ENCODE measurements at regions not wholly inside any gene's neighbourhood (a gene's known extent, or its start where the extent isn't known, plus 50 kb on each side); places are given as distances from the start of the nearest gene placed in this dataset.
"Not testable (repeated sequence)": the region's sequence is repeated elsewhere in the genome, so short reads cannot be mapped to it uniquely, and the experiment has no call there.

DNA sequence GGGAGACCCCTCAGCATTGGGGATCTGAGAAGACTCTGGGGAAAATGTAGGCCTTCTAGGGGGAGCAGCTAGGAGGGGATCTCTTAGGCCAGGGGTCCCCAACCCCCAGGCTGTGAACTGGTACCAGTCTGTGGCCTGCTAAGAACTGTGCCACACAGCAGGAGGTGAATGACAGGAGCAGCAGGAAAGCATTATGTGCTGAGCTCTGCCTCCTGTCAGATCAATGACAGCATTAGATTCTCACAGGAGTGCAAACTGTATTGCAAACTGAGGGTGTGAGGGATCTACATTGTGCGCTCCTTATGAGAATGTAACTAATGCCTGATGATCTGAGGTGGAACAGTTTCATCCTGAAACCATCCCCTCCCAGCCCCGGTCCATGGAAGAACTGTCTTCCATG is 127.3 kb downstream of the SCG2 start:
- H3K27me3 Mint-ChIP-seq, result no peaks in the 10 kb centered on the region
- CTCF ChIA-PET, result no interaction called here
- POLR2A ChIA-PET, result no interaction called here
- intact Hi-C loops (cut with micrococcal nuclease), result no loop called here
- DNase-seq, result no peak
- no peak overlapping the region for H3K27ac Mint-ChIP-seq
- no peaks in the 10 kb centered on the region for H3K9me3 Mint-ChIP-seq
- H3K4me1 Mint-ChIP-seq (ENCODE audit: low read depth), result no peaks in the 10 kb centered on the region
- no peaks in the 10 kb centered on the region for H3K36me3 Mint-ChIP-seq
- H3K4me3 Mint-ChIP-seq, result no peak overlapping the region

DNA sequence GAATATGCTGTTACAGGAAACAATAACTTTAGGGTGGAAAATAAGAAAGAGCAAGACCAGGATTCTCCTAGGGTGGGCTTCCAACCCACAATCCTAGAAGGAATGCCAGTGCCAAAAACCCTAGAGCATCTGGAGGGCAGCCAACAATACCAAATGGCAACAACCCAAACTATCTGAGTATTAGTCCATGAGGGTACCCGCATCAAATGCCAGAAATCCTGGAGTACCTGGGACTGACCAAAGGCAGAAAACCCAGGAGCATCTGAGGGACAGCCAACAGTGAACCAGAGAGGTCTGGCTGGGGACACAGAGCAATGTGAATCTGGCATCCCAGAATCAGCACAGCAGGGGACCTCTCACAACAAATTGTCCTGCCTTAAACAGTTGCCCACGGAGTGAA is 126.3 kb downstream of the SCG2 start:
- ChIA-PET CTCF (no interaction called here), POLR2A (no interaction called here)
- H3K4me3 Mint-ChIP-seq, result no peak overlapping the region
- H3K36me3 Mint-ChIP-seq, result no peaks in the 10 kb centered on the region
- H3K27ac Mint-ChIP-seq, result no peak overlapping the region
- no peaks in the 10 kb centered on the region for H3K4me1 Mint-ChIP-seq (ENCODE audit: low read depth)
- no peak for DNase-seq
- intact Hi-C loops (cut with micrococcal nuclease), result no loop called here
- H3K27me3 Mint-ChIP-seq, result no peaks in the 10 kb centered on the region
- no peaks in the 10 kb centered on the region for H3K9me3 Mint-ChIP-seq

DNA sequence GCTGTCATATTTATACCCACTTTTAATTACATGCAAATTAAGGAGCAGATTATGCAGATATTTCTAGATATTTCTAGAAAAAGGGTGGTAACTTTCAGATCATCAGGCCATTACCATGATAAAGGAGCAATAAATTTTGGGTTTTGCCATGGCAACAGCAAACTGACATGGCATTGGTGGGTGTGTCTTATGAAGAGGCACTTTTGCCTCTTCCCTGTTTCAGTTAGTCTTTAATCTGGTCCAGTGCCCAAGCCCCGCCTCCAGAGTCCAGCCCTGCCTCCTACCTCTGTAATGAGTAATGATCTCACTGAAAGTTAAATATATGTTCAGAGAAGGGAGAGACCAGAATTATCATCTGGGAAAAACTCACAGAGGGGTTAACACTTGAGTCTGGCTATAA is 124.8 kb downstream of the SCG2 start:
- Mint-ChIP-seq H3K27me3 (no peaks in the 10 kb centered on the region), H3K9me3 (no peaks in the 10 kb centered on the region), H3K4me3 (no peak overlapping the region), H3K27ac (no peak overlapping the region), H3K4me1 (ENCODE audit: low read depth) (no peaks in the 10 kb centered on the region), H3K36me3 (no peaks in the 10 kb centered on the region)
- DNase-seq, result no peak
- ChIA-PET POLR2A (no interaction called here), CTCF (no interaction called here)
- intact Hi-C loops (cut with micrococcal nuclease), result no loop called here

DNA sequence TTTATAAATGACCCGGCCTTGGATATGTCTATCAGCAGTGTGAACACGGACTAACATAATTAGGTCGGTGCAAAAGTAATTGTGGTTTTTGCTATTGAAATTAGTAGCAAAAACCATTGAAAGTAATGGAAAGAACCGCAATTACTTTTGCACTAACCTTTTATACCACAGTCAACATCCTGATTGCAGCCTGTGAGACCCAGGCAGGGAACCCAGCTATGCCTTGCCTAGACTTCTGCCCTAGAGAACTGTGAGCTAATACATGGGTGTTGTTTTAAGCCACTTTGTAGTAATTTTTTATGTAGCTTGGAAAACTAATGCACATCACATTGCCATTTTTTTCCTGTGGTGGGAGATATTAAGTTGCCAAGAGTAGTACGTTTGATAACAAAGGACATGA is 120.7 kb downstream of the SCG2 start:
- CTCF ChIA-PET, result no interaction called here
- H3K27me3 Mint-ChIP-seq, result no peaks in the 10 kb centered on the region
- H3K36me3 Mint-ChIP-seq, result no peaks in the 10 kb centered on the region
- intact Hi-C loops (cut with micrococcal nuclease), result no loop called here
- POLR2A ChIA-PET, result no interaction called here
- H3K9me3 Mint-ChIP-seq, result peaks cover 1% of the 10 kb centered on the region
- no peaks in the 10 kb centered on the region for H3K4me1 Mint-ChIP-seq (ENCODE audit: low read depth)
- no peak overlapping the region for H3K27ac Mint-ChIP-seq
- DNase-seq, result no peak
- no peak overlapping the region for H3K4me3 Mint-ChIP-seq

DNA sequence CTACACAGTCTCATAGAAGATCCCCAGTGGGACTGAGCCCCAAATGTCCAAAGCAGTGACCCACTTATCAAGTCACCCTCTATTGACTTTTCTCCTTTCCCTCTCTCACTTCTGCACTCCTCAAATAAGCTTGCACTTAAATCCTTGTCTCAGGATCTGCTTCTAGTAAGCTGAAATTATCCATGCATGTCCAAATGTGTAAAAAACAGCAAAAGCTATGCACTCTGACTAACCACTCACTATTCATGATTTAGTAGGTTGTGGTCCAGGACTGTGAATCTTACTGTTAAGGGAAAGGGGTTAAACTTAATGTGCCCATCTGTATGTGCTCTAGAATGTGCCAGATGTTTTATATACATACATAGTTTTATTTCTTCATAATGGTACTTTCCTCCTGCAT is 115.4 kb downstream of the SCG2 start:
- H3K36me3 Mint-ChIP-seq, result no peaks in the 10 kb centered on the region
- intact Hi-C loops (cut with micrococcal nuclease), result no loop called here
- no peaks in the 10 kb centered on the region for H3K27me3 Mint-ChIP-seq
- POLR2A ChIA-PET, result no interaction called here
- CTCF ChIA-PET, result interaction anchor here (0.6 kb wide), 1 partner anchor 67 kb away, joined by 3 read pairs; no protein-coding TSS in a partner anchor
- H3K27ac Mint-ChIP-seq, result no peak overlapping the region
- H3K4me3 Mint-ChIP-seq, result no peak overlapping the region
- peaks cover 1% of the 10 kb centered on the region for H3K9me3 Mint-ChIP-seq
- DNase-seq, result no peak
- H3K4me1 Mint-ChIP-seq (ENCODE audit: low read depth), result no peaks in the 10 kb centered on the region

DNA sequence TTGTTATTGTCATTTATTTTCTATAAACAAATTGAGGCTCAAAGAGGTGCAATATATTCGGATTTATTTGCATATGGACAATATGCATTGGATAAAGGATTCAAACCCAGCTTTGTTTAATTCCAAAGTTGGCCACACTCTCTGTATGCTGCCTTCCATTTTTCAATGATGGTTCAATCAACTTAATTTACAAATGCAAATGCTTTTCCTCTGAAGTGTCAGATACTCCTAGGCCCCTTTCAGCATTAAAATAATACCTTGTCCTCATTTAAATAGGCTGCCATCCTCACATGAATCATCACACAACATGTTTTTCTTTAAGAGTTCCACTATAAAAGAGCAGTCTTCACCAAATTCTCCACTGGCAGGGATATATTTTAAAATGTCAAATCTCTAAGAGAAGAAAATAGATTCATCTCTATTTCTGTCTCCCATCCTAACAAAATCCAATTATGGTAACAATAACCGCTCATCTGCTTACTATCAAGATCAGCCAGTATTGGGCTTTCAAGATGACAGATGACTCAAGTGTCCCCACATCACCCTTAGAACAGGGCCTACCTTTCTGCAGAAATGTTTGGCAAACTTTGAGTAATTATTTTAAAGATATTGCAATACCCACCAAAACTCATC is 114.8 kb downstream of the SCG2 start:
- ChIA-PET CTCF (no interaction called here), POLR2A (no interaction called here)
- Mint-ChIP-seq H3K27me3 (no peaks in the 10 kb centered on the region), H3K27ac (no peak overlapping the region), H3K9me3 (peaks cover 1% of the 10 kb centered on the region), H3K4me3 (no peak overlapping the region), H3K4me1 (ENCODE audit: low read depth) (no peaks in the 10 kb centered on the region), H3K36me3 (no peaks in the 10 kb centered on the region)
- intact Hi-C loops (cut with micrococcal nuclease), result no loop called here
- no peak for DNase-seq

DNA sequence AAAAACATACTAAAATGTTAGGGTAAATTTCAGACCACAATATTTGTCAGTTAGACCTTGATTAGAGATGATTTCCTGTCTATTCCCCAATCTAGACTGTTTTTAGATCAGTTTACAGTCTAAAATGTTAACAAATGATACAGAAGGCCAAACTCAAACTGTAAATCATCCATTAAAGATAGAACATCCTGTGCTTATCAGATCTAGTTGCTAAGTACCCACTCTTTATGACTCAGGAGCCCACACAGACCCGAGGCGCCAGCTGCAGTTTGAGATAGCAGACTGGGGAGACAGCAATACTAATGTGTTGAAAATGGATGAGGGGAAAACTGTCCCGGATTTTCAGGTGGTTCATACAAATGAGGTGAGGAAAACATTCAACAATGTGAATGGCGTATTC is 113.3 kb downstream of the SCG2 start:
- Mint-ChIP-seq H3K27me3 (no peaks in the 10 kb centered on the region), H3K36me3 (no peaks in the 10 kb centered on the region), H3K4me3 (no peak overlapping the region), H3K4me1 (ENCODE audit: low read depth) (no peaks in the 10 kb centered on the region), H3K27ac (no peak overlapping the region), H3K9me3 (no peaks in the 10 kb centered on the region)
- DNase-seq, result no peak
- POLR2A ChIA-PET, result no interaction called here
- CTCF ChIA-PET, result no interaction called here
- intact Hi-C loops (cut with micrococcal nuclease), result no loop called here

DNA sequence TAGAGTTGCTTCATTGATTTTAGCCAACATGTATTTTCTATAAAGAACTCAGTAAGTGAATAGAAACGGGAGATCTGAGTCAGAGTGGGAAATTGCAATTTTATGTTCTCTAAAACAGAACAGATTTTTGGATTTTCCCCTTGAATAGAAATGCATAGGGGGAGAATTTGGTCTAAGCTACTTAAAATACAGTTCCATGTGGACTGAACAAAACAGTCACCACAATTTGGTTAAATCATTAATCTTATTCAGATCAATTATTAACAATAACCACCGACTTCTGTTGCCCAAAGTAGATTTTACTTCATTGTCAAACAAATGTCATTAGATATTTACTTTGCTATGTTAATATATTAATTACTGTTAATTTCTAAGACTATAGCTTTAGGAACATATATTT is 107.7 kb downstream of the SCG2 start:
- Mint-ChIP-seq H3K27me3 (no peaks in the 10 kb centered on the region), H3K36me3 (no peaks in the 10 kb centered on the region), H3K4me3 (no peak overlapping the region), H3K9me3 (no peaks in the 10 kb centered on the region), H3K4me1 (ENCODE audit: low read depth) (no peaks in the 10 kb centered on the region), H3K27ac (no peak overlapping the region)
- intact Hi-C loops (cut with micrococcal nuclease), result no loop called here
- CTCF ChIA-PET, result no interaction called here
- POLR2A ChIA-PET, result no interaction called here
- DNase-seq, result no peak

DNA sequence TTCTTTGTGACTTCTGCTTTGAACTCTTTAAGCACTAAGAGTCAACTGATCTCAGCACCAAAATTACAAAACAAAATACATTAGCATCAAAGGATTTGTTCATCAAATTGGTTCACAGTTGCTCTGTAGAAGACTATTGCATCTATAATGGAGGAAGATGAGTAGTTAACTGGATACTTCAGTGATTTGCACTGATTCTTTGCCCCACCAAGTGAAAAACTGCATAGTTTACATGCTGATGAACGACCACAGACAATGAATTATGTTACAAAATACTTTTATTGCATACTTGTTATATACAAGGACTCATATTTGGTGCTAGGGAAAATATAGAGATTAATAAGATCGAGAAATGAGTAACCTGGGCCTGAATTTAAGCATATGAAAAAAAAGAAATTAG is 107.2 kb downstream of the SCG2 start:
- no peak for DNase-seq
- CTCF ChIA-PET, result no interaction called here
- intact Hi-C loops (cut with micrococcal nuclease), result no loop called here
- H3K27ac Mint-ChIP-seq, result no peak overlapping the region
- POLR2A ChIA-PET, result no interaction called here
- H3K9me3 Mint-ChIP-seq, result no peaks in the 10 kb centered on the region
- no peaks in the 10 kb centered on the region for H3K27me3 Mint-ChIP-seq
- H3K36me3 Mint-ChIP-seq, result no peaks in the 10 kb centered on the region
- no peaks in the 10 kb centered on the region for H3K4me1 Mint-ChIP-seq (ENCODE audit: low read depth)
- no peak overlapping the region for H3K4me3 Mint-ChIP-seq

DNA sequence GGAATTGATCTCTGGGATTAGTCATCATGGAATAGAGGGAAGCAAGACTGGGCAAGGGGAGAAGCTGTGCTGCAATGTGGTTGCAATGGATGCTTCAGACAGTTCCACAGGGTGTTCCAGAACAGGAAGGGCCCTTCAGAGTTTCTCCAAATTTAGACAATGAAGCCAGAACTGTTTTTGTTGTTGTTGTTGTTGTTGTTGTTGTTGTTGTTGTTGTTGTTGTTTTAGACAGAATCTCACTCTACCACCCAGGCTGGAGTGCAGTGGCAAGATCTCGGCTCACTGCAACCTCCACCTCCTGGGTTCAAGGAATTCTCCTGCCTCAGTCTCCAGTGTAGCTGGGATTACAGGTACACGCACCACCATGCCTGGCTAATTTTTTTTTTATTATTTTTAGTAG is 105.3 kb downstream of the SCG2 start:
- POLR2A ChIA-PET; H3K4me3 Mint-ChIP-seq; intact Hi-C loops (cut with micrococcal nuclease); H3K36me3 Mint-ChIP-seq; H3K27ac Mint-ChIP-seq; H3K4me1 Mint-ChIP-seq (ENCODE audit: low read depth); DNase-seq; H3K9me3 Mint-ChIP-seq; H3K27me3 Mint-ChIP-seq; CTCF ChIA-PET: not testable (repeated sequence)

DNA sequence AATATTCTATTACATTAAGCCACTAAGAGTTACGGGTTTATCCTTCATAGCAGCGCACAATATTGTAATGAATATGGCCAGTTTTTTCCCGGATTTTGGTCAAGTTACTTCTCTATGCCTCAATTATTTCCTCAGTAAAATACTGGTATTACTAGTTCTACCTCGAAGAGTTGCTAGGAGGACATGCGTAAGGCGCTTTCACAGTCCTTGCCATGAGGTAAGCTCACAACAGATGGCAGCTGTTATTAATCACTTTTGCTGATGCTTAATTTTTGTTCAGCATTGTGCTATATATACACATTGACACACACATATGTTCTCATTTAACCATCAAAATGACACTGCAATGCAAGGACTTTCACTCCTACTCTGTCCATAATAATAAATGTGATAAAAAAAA is 101.5 kb downstream of the SCG2 start:
- CTCF ChIA-PET, result no interaction called here
- POLR2A ChIA-PET, result no interaction called here
- H3K4me1 Mint-ChIP-seq (ENCODE audit: low read depth), result no peaks in the 10 kb centered on the region

DNA sequence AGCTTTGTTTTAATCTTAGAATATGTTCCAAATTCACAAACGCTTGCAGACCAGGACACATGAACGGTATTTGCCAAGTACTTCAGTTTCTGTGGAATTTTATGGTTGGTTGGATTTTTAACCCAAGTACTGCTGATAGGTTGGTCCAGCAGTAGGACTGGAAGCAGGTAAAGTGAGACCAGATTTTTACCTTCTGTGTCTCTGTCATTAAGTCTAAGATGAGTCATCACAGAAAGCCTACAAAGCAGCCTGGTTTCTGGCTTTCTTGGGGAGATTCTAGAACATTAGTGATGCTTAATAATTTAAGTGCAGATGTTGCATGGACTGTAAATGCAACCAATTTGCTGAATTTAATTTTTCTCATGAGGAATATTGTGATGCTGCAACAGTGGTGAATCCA is 100.5 kb downstream of the SCG2 start:
- H3K27me3 Mint-ChIP-seq, result no peaks in the 10 kb centered on the region
- H3K4me1 Mint-ChIP-seq (ENCODE audit: low read depth), result no peaks in the 10 kb centered on the region
- CTCF ChIA-PET, result interaction anchor here (0.6 kb wide), 1 partner anchor 9 kb away, joined by 4 read pairs; no protein-coding TSS in a partner anchor
- POLR2A ChIA-PET, result no interaction called here
- H3K9me3 Mint-ChIP-seq, result peaks cover 3% of the 10 kb centered on the region
- no peaks in the 10 kb centered on the region for H3K36me3 Mint-ChIP-seq
- intact Hi-C loops (cut with micrococcal nuclease), result no loop called here
- H3K27ac Mint-ChIP-seq, result no peak overlapping the region
- no peak for DNase-seq
- no peak overlapping the region for H3K4me3 Mint-ChIP-seq

More for the DNA sequence above, 101.5 kb downstream of the SCG2 start:
- H3K27ac Mint-ChIP-seq, result no peak overlapping the region
- H3K27me3 Mint-ChIP-seq, result no peaks in the 10 kb centered on the region
- H3K4me3 Mint-ChIP-seq, result no peak overlapping the region
- H3K36me3 Mint-ChIP-seq, result no peaks in the 10 kb centered on the region
- intact Hi-C loops (cut with micrococcal nuclease), result no loop called here
- peaks cover 3% of the 10 kb centered on the region for H3K9me3 Mint-ChIP-seq
- DNase-seq, result no peak

DNA sequence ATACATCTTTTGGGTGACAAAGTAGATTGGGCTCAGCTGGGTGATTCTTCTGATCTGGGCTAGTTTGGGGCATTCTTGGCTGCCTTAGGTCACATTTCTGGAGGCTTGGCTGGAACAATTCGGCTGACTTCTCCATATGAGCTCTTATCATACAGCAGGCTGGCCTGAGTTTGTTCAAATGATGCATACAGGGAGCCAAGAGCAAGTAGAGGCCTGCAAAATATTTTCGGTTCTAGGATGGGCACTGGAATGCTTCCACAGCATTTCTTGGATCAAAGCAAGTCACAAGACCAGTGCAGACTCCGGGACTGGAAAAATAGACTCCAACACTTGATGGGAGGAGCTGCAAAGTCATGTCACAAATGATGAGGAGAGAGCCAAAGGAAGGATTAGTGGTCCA is 98.4 kb downstream of the SCG2 start:
- Mint-ChIP-seq H3K36me3 (no peaks in the 10 kb centered on the region), H3K4me3 (no peak overlapping the region)
- POLR2A ChIA-PET, result no interaction called here

DNA sequence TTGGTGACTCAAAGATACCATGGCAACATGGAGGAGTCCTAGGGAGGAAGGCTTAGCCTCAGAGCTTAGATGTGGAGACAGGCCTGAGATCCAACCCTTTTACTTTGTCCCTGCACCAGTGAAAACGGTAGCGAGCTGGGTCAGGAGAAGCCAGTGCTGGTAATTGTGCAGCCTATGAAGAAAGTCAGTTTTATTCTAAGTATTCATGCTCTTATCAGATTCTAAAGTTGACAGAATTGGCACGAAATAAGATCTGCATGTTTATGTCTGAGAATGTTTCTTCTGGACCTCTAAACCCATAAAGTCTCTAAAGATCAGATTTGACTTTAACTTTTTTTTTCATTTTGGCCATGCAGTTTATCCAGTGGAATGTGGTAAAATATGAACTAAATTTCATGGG is 93.8 kb downstream of the SCG2 start:
- ChIA-PET POLR2A (no interaction called here), CTCF (no interaction called here)
- intact Hi-C loops (cut with micrococcal nuclease), result no loop called here
- DNase-seq, result no peak
- Mint-ChIP-seq H3K4me3 (no peak overlapping the region), H3K27ac (no peak overlapping the region), H3K27me3 (peaks cover 1% of the 10 kb centered on the region), H3K36me3 (no peaks in the 10 kb centered on the region), H3K4me1 (ENCODE audit: low read depth) (no peaks in the 10 kb centered on the region), H3K9me3 (peaks cover 3% of the 10 kb centered on the region)

More for the DNA sequence above, 98.4 kb downstream of the SCG2 start:
- no peaks in the 10 kb centered on the region for H3K27me3 Mint-ChIP-seq
- peaks cover 3% of the 10 kb centered on the region for H3K9me3 Mint-ChIP-seq
- H3K27ac Mint-ChIP-seq, result no peak overlapping the region
- intact Hi-C loops (cut with micrococcal nuclease), result no loop called here
- H3K4me1 Mint-ChIP-seq (ENCODE audit: low read depth), result no peaks in the 10 kb centered on the region
- CTCF ChIA-PET, result no interaction called here
- no peak for DNase-seq

All from activated CD4-positive, alpha-beta memory T cell treated with anti-CD3 and anti-CD28 coated beads for 36 hours (primary cell).